ENCODE measurements at regions not wholly inside any gene's neighbourhood (a gene's known extent, or its start where the extent isn't known, plus 50 kb on each side); places are given as distances from the start of the nearest gene placed in this dataset.

- no peaks in the 10 kb centered on the region for H3K9me3 ChIP-seq (ENCODE audit: low read depth)
- H3K27me3 ChIP-seq: no peaks in the 10 kb centered on the region
- peak; percentile 63 for DNase-seq (ENCODE audit: low spot score)
- no peak overlapping the region for H3K4me3 ChIP-seq
- TF ChIP-seq CTCF (IDR thresholded peaks at IDR 0.05; ENCODE audit: poor library complexity) (no peak), EZH2phosphoT487 (IDR thresholded peaks at IDR 0.05; ENCODE audit: low read depth, severe bottlenecking, unreplicated experiment) (no peak), EZH2 (IDR thresholded peaks at IDR 0.05; ENCODE audit: borderline replicate concordance) (no peak)
- no peaks in the 10 kb centered on the region for H4K20me1 ChIP-seq (ENCODE audit: insufficient read depth, poor library complexity, severe bottlenecking)
- no peak overlapping the region for H2AFZ ChIP-seq
- H3K79me2 ChIP-seq: no peaks in the 10 kb centered on the region
- H3K4me2 ChIP-seq: peak overlapping the region; percentile 42
- WGBS (ENCODE audit: low lambda C conversion rate, missing lambda C conversion rate): 53% methylated on average over 7 of the region's 7 CpGs
- no peaks in the 10 kb centered on the region for H3K9me2 ChIP-seq (replicated peaks; ENCODE audit: insufficient read depth)
- H3K36me3 ChIP-seq (replicated peaks; ENCODE audit: insufficient read depth, low read depth): no peaks in the 10 kb centered on the region
- peak overlapping the region; percentile 84 for H3K27ac ChIP-seq
- H3K4me1 ChIP-seq (ENCODE audit: insufficient read depth): peaks cover 5% of the 10 kb centered on the region
Observed at GRCh38 chr20:51135926-51136715, 113.2 kb upstream of the KCNG1 start.

GRCh38 chr20:51134405-51134804, 111.5 kb upstream of the KCNG1 start:
- no peak overlapping the region for H3K4me3 ChIP-seq
- no peaks in the 10 kb centered on the region for H3K36me3 ChIP-seq (replicated peaks; ENCODE audit: insufficient read depth, low read depth)
- H2AFZ ChIP-seq: no peak overlapping the region
- H3K27ac ChIP-seq: peak overlapping the region; percentile 52
- no peak for TF ChIP-seq CTCF (IDR thresholded peaks at IDR 0.05; ENCODE audit: poor library complexity)
- TF ChIP-seq EZH2 (IDR thresholded peaks at IDR 0.05; ENCODE audit: borderline replicate concordance): no peak
- TF ChIP-seq EZH2phosphoT487 (IDR thresholded peaks at IDR 0.05; ENCODE audit: low read depth, severe bottlenecking, unreplicated experiment): no peak
- WGBS (ENCODE audit: low lambda C conversion rate, missing lambda C conversion rate): 64% methylated on average over 6 of the region's 6 CpGs
- no peaks in the 10 kb centered on the region for H3K79me2 ChIP-seq
- no peaks in the 10 kb centered on the region for H4K20me1 ChIP-seq (ENCODE audit: insufficient read depth, poor library complexity, severe bottlenecking)
- no peak for DNase-seq (ENCODE audit: low spot score)
- peaks cover 8% of the 10 kb centered on the region for H3K4me1 ChIP-seq (ENCODE audit: insufficient read depth)
- no peaks in the 10 kb centered on the region for H3K9me2 ChIP-seq (replicated peaks; ENCODE audit: insufficient read depth)
- H3K27me3 ChIP-seq: no peaks in the 10 kb centered on the region
- H3K4me2 ChIP-seq: no peak overlapping the region
- H3K9me3 ChIP-seq (ENCODE audit: low read depth): no peaks in the 10 kb centered on the region

- Histone ChIP-seq H3K36me3 (replicated peaks; ENCODE audit: insufficient read depth, low read depth) (no peaks in the 10 kb centered on the region), H3K27ac (no peak overlapping the region), H3K4me2 (no peak overlapping the region), H2AFZ (no peak overlapping the region), H3K4me3 (no peak overlapping the region), H4K20me1 (ENCODE audit: insufficient read depth, poor library complexity, severe bottlenecking) (no peaks in the 10 kb centered on the region), H3K27me3 (no peaks in the 10 kb centered on the region), H3K9me2 (replicated peaks; ENCODE audit: insufficient read depth) (no peaks in the 10 kb centered on the region), H3K79me2 (no peaks in the 10 kb centered on the region), H3K9me3 (ENCODE audit: low read depth) (no peaks in the 10 kb centered on the region), H3K4me1 (ENCODE audit: insufficient read depth) (peaks cover 19% of the 10 kb centered on the region)
- 65% methylated on average over 7 of the region's 7 CpGs for WGBS (ENCODE audit: low lambda C conversion rate, missing lambda C conversion rate)
- DNase-seq (ENCODE audit: low spot score): no peak
- TF ChIP-seq CTCF (IDR thresholded peaks at IDR 0.05; ENCODE audit: poor library complexity) (no peak), EZH2phosphoT487 (IDR thresholded peaks at IDR 0.05; ENCODE audit: low read depth, severe bottlenecking, unreplicated experiment) (no peak), EZH2 (IDR thresholded peaks at IDR 0.05; ENCODE audit: borderline replicate concordance) (no peak)
Observed at GRCh38 chr20:51132279-51132678, 109.4 kb upstream of the KCNG1 start.

All from hepatocyte (in vitro differentiated cells).